Brain microvascular endothelial cell (primary cell): ENCODE measurements at regions not wholly inside any gene's neighbourhood (a gene's known extent, or its start where the extent isn't known, plus 50 kb on each side); places are given as distances from the start of the nearest gene placed in this dataset.

Source experiments
- DNase-seq: peaks from one replicate; pipeline ENCODE4 v3.0.0-alpha.2; 2020
- H3K27ac ChIP-seq: fragments of 250-450 bp; sonication (Bioruptor Pico); 2 replicates; pipeline ENCODE4 v1.5.1; 2020; ENCODE audit warnings: mild to moderate bottlenecking, moderate library complexity
- H3K27me3 ChIP-seq: fragments of 250-450 bp; sonication (Bioruptor Pico); replicated peaks from 2 replicates; pipeline ENCODE4 v1.5.1; 2020; ENCODE audit warnings: mild to moderate bottlenecking
- H3K36me3 ChIP-seq: fragments of 250-450 bp; sonication (Bioruptor Pico); replicated peaks from 2 replicates; pipeline ENCODE4 v1.5.1; 2020; ENCODE audit warnings: mild to moderate bottlenecking
- H3K4me3 ChIP-seq: 2 replicates; pipeline ENCODE4 v1.5.1; 2011; ENCODE audit warnings: low read depth, mild to moderate bottlenecking, control low read depth, low read length, moderate library complexity
- in situ Hi-C: cut with HindIII; loops from 2 replicates; pipeline ENCODE4 v1.10.0; 2017; ENCODE audit warnings: low sequenced_read_pairs, low pct_ligation_motif_present
- TF ChIP-seq, protein P1 (sequence below): IDR thresholded peaks from 2 replicates; pipeline ENCODE4 v1.5.1; 2011; ENCODE audit warnings: low read depth, mild to moderate bottlenecking, moderate library complexity, low read length, control low read depth, inconsistent platforms; ENCODE audit errors: missing control alignments

GRCh38 chr13:19267746-19268145 is 86.1 kb upstream of the TUBA3C start:
- no peaks in the 10 kb centered on the region for H3K27me3 ChIP-seq
- DNase-seq, result no peak
- no peak overlapping the region for H3K4me3 ChIP-seq
- TF ChIP-seq, protein P1, sequence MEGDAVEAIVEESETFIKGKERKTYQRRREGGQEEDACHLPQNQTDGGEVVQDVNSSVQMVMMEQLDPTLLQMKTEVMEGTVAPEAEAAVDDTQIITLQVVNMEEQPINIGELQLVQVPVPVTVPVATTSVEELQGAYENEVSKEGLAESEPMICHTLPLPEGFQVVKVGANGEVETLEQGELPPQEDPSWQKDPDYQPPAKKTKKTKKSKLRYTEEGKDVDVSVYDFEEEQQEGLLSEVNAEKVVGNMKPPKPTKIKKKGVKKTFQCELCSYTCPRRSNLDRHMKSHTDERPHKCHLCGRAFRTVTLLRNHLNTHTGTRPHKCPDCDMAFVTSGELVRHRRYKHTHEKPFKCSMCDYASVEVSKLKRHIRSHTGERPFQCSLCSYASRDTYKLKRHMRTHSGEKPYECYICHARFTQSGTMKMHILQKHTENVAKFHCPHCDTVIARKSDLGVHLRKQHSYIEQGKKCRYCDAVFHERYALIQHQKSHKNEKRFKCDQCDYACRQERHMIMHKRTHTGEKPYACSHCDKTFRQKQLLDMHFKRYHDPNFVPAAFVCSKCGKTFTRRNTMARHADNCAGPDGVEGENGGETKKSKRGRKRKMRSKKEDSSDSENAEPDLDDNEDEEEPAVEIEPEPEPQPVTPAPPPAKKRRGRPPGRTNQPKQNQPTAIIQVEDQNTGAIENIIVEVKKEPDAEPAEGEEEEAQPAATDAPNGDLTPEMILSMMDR, result no peak
- no peaks in the 10 kb centered on the region for H3K36me3 ChIP-seq
- H3K27ac ChIP-seq, result no peak overlapping the region
- in situ Hi-C loops, result no loop called here

GRCh38 chr13:19266979-19267378 is 85.4 kb upstream of the TUBA3C start:
- in situ Hi-C loops, result no loop called here
- Histone ChIP-seq H3K4me3 (no peak overlapping the region), H3K36me3 (no peaks in the 10 kb centered on the region), H3K27ac (no peak overlapping the region), H3K27me3 (no peaks in the 10 kb centered on the region)
- DNase-seq, result no peak
- TF ChIP-seq, protein P1, result no peak

DNA sequence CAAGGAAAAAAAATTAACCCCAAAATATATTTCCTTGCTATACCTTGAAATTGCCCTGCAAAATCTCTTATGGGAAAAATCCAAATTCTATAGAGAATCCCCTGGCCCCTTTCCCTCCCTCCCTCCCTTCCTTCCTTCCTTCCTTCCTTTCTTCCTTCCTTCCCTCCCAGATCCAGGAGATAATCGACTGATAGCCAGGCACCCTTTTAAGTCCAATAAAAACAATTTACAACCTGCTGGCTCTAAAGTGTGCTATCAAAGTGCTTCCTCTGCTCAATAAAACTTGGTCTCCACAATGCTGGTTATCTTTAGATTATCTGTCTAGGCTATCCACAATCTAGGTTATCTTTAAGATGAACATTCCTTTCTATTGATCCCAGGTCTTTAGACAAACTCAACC is 83.1 kb upstream of the TUBA3C start:
- H3K27ac ChIP-seq, result no peak overlapping the region
- in situ Hi-C loops, result no loop called here
- no peak for DNase-seq
- no peak overlapping the region for H3K4me3 ChIP-seq
- TF ChIP-seq, protein P1, result no peak
- H3K36me3 ChIP-seq, result no peaks in the 10 kb centered on the region
- no peaks in the 10 kb centered on the region for H3K27me3 ChIP-seq

DNA sequence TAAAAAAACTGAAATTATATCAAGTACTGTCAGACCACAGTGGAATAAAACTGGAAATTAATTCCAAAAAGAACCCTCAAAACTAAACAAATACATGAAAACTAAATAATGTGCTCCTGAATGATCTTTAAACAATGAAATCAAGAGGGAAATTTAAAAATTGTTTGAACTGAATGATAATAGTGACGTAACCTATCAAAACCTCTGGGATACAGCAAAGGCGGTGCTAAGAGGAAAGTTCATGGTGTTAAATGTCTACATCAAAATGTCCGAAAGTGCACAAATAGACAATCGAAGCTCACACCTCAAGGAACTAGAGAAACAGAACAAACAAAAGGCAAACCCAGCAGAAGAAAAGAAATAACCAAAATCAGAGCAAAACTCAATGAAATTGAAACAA is 70.8 kb upstream of the TUBA3C start:
- TF ChIP-seq, protein P1, result no peak

DNA sequence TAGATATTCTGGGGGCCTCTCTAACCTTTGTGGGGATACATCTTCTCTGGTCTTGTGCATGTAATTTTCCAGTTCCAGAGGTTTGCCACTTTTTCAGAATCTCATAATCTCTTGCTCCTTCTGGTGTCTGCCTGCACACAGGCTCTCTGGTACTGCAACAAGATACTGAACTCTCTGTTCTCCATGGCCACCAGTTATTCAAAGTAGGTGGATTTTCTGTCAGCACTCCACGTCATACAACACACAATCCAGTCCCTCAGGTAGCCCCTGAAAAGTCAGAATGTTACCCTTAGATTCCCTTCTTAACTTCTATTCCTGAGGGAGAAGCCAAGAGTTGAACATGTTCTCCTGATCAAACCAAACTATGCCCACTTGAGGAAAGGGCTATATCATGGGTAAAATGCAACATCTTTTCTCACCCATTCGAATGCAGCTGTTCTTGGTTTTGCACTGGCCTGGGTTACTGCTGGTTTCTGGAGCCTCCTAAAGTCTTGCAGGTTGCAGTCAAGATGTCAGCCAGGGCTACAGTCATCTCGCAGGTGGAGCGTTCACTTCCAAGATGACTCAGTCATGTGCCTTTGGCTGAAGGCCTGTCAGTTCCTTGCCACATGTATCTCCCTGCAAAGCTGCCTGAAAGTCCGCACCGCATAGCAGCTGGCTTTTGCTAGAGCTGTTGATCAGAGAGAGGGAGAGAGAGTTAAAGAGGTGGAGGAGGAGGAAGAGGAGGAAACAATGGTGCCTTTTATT is 57.7 kb upstream of the TUBA3C start:
- in situ Hi-C loops, result no loop called here
- no peak for DNase-seq
- Histone ChIP-seq H3K27ac (no peak overlapping the region), H3K36me3 (no peaks in the 10 kb centered on the region), H3K4me3 (no peak overlapping the region), H3K27me3 (no peaks in the 10 kb centered on the region)
- TF ChIP-seq, protein P1, result no peak

More for the DNA sequence above, 70.8 kb upstream of the TUBA3C start:
- Histone ChIP-seq H3K27me3 (no peaks in the 10 kb centered on the region), H3K36me3 (no peaks in the 10 kb centered on the region), H3K4me3 (no peak overlapping the region), H3K27ac (no peak overlapping the region)
- in situ Hi-C loops, result no loop called here
- DNase-seq, result no peak
